ENCODE measurements at regions not wholly inside any gene's neighbourhood (a gene's known extent, or its start where the extent isn't known, plus 50 kb on each side); places are given as distances from the start of the nearest gene placed in this dataset.

DNA sequence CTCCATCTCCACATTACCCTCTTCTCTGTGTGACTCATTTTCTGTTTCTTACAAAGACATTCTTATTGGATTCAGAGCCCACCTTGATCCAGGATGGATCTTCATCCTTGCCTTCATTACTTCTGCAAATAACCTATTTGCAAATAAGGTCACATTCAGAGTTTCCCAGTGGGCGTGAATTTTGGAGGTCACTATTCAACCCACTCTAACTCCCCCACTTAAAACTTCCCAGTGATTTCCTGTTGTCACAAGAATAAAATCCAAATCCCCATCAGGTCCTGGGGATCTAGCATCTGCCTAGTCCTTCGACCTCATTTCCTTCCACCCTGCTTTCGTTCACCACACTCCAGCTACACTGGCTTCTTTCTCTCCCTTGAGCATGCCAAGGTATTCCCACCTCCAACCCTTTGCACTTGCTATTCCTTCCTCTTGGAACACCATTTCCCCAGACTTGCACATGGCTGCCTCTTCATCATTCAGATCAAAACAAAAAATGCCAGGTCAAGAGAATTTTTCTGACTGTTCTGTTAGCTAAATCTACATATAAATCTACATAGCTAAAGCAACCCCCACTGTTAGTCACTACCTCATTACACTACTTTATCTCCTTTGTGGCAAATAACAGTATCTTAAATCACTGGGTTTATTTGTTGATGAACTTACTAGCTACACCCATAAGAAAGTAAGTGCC is 187.2 kb downstream of the TOMM20 start:
- no peaks in the 10 kb centered on the region for H3K36me3 ChIP-seq (ENCODE audit: control insufficient read depth, low read depth, low read length)
- no peak overlapping the region for H3K9ac ChIP-seq (ENCODE audit: low read length)
- no peaks in the 10 kb centered on the region for H3K9me3 ChIP-seq (ENCODE audit: control insufficient read depth, low read depth, low read length)
- H3K27me3 ChIP-seq (ENCODE audit: control insufficient read depth, insufficient read depth, low read length) = no peaks in the 10 kb centered on the region
- H3K27ac ChIP-seq (ENCODE audit: low read length) = no peak overlapping the region
- no peaks in the 10 kb centered on the region for H3K4me1 ChIP-seq (ENCODE audit: control insufficient read depth, low read depth, low read length)
- no peak overlapping the region for H3K4me3 ChIP-seq (ENCODE audit: low read length)

DNA sequence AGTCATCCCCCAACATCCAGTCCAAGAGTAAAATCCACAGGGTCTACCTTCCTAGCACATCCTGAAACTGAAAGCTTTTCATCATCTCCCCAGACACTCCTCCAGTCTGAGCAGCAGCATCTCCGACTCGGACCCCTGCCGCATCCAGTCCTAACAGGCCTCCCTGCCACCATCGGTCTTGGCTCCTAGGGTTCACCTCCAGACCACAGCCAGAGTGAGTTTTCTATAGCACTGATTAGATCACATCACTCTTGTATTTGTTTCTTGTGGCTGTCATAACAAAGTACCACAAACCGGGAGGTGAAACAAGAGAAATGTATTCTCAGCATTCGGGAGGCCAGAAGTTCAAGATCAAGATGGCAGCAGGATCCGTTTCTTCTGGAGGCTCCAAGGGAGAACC is 187.8 kb downstream of the TOMM20 start:
- no peak overlapping the region for H3K9ac ChIP-seq (ENCODE audit: low read length)
- no peak overlapping the region for H3K4me3 ChIP-seq (ENCODE audit: low read length)
- H3K4me1 ChIP-seq (ENCODE audit: control insufficient read depth, low read depth, low read length) = no peaks in the 10 kb centered on the region
- H3K27ac ChIP-seq (ENCODE audit: low read length) = no peak overlapping the region
- H3K9me3 ChIP-seq (ENCODE audit: control insufficient read depth, low read depth, low read length) = no peaks in the 10 kb centered on the region
- H3K27me3 ChIP-seq (ENCODE audit: control insufficient read depth, insufficient read depth, low read length) = no peaks in the 10 kb centered on the region
- no peaks in the 10 kb centered on the region for H3K36me3 ChIP-seq (ENCODE audit: control insufficient read depth, low read depth, low read length)

GRCh38 chr1:234938924-234939323 is 189.7 kb downstream of the TOMM20 start:
- no peak overlapping the region for H3K27ac ChIP-seq (ENCODE audit: low read length)
- no peak overlapping the region for H3K4me3 ChIP-seq (ENCODE audit: low read length)
- no peaks in the 10 kb centered on the region for H3K27me3 ChIP-seq (ENCODE audit: control insufficient read depth, insufficient read depth, low read length)
- H3K36me3 ChIP-seq (ENCODE audit: control insufficient read depth, low read depth, low read length) = no peaks in the 10 kb centered on the region
- no peak overlapping the region for H3K9ac ChIP-seq (ENCODE audit: low read length)
- no peaks in the 10 kb centered on the region for H3K9me3 ChIP-seq (ENCODE audit: control insufficient read depth, low read depth, low read length)
- no peaks in the 10 kb centered on the region for H3K4me1 ChIP-seq (ENCODE audit: control insufficient read depth, low read depth, low read length)

- no peaks in the 10 kb centered on the region for H3K27me3 ChIP-seq (ENCODE audit: control insufficient read depth, insufficient read depth, low read length)
- H3K27ac ChIP-seq (ENCODE audit: low read length) = no peak overlapping the region
- no peaks in the 10 kb centered on the region for H3K4me1 ChIP-seq (ENCODE audit: control insufficient read depth, low read depth, low read length)
- no peak overlapping the region for H3K9ac ChIP-seq (ENCODE audit: low read length)
- H3K9me3 ChIP-seq (ENCODE audit: control insufficient read depth, low read depth, low read length) = no peaks in the 10 kb centered on the region
- no peak overlapping the region for H3K4me3 ChIP-seq (ENCODE audit: low read length)
- H3K36me3 ChIP-seq (ENCODE audit: control insufficient read depth, low read depth, low read length) = no peaks in the 10 kb centered on the region
These were observed 190.5 kb downstream of the TOMM20 start for GRCh38 chr1:234938135-234938534.

GRCh38 chr1:234936612-234937389 is 191.8 kb downstream of the TOMM20 start:
- Histone ChIP-seq H3K4me3 (ENCODE audit: low read length) (no peak overlapping the region), H3K27me3 (ENCODE audit: control insufficient read depth, insufficient read depth, low read length) (no peaks in the 10 kb centered on the region), H3K36me3 (ENCODE audit: control insufficient read depth, low read depth, low read length) (no peaks in the 10 kb centered on the region), H3K9me3 (ENCODE audit: control insufficient read depth, low read depth, low read length) (no peaks in the 10 kb centered on the region), H3K27ac (ENCODE audit: low read length) (no peak overlapping the region), H3K4me1 (ENCODE audit: control insufficient read depth, low read depth, low read length) (no peaks in the 10 kb centered on the region), H3K9ac (ENCODE audit: low read length) (no peak overlapping the region)

GRCh38 chr1:234934611-234935033 is 194.0 kb downstream of the TOMM20 start:
- Histone ChIP-seq H3K36me3 (ENCODE audit: control insufficient read depth, low read depth, low read length) (no peaks in the 10 kb centered on the region), H3K4me1 (ENCODE audit: control insufficient read depth, low read depth, low read length) (no peaks in the 10 kb centered on the region), H3K27ac (ENCODE audit: low read length) (no peak overlapping the region), H3K9me3 (ENCODE audit: control insufficient read depth, low read depth, low read length) (no peaks in the 10 kb centered on the region), H3K4me3 (ENCODE audit: low read length) (no peak overlapping the region), H3K27me3 (ENCODE audit: control insufficient read depth, insufficient read depth, low read length) (no peaks in the 10 kb centered on the region), H3K9ac (ENCODE audit: low read length) (no peak overlapping the region)

DNA sequence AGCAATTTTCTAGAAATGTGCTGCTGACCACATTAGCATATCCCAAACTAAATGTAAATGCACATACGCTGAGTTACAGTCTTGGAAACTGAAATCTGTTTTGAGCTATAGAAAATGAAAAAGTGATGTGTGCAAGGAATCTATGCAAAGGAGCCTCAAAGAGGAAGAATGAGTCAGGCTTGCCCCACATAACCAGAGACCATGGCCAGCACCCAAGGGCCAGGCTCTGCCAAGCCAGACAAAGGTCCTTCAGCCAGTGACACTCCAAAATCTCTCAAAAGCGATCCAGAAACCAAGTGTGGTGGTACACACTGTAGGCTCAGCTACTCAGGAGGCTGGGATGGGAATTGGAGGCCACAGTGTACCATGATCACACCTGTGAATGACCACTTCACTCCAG is 195.2 kb downstream of the TOMM20 start:
- Histone ChIP-seq H3K9me3 (ENCODE audit: control insufficient read depth, low read depth, low read length) (no peaks in the 10 kb centered on the region), H3K27me3 (ENCODE audit: control insufficient read depth, insufficient read depth, low read length) (no peaks in the 10 kb centered on the region), H3K4me3 (ENCODE audit: low read length) (no peak overlapping the region), H3K9ac (ENCODE audit: low read length) (no peak overlapping the region), H3K36me3 (ENCODE audit: control insufficient read depth, low read depth, low read length) (no peaks in the 10 kb centered on the region), H3K27ac (ENCODE audit: low read length) (no peak overlapping the region), H3K4me1 (ENCODE audit: control insufficient read depth, low read depth, low read length) (no peaks in the 10 kb centered on the region)

GRCh38 chr1:234932511-234933430 is 195.9 kb downstream of the TOMM20 start:
- Histone ChIP-seq H3K27me3 (ENCODE audit: control insufficient read depth, insufficient read depth, low read length) (no peaks in the 10 kb centered on the region), H3K4me3 (ENCODE audit: low read length) (no peak overlapping the region), H3K9me3 (ENCODE audit: control insufficient read depth, low read depth, low read length) (no peaks in the 10 kb centered on the region), H3K36me3 (ENCODE audit: control insufficient read depth, low read depth, low read length) (no peaks in the 10 kb centered on the region), H3K27ac (ENCODE audit: low read length) (no peak overlapping the region), H3K9ac (ENCODE audit: low read length) (no peak overlapping the region), H3K4me1 (ENCODE audit: control insufficient read depth, low read depth, low read length) (no peaks in the 10 kb centered on the region)

GRCh38 chr1:234932106-234932505 is 196.5 kb downstream of the TOMM20 start:
- no peaks in the 10 kb centered on the region for H3K9me3 ChIP-seq (ENCODE audit: control insufficient read depth, low read depth, low read length)
- no peaks in the 10 kb centered on the region for H3K4me1 ChIP-seq (ENCODE audit: control insufficient read depth, low read depth, low read length)
- no peak overlapping the region for H3K27ac ChIP-seq (ENCODE audit: low read length)
- H3K27me3 ChIP-seq (ENCODE audit: control insufficient read depth, insufficient read depth, low read length) = no peaks in the 10 kb centered on the region
- no peak overlapping the region for H3K4me3 ChIP-seq (ENCODE audit: low read length)
- no peaks in the 10 kb centered on the region for H3K36me3 ChIP-seq (ENCODE audit: control insufficient read depth, low read depth, low read length)
- no peak overlapping the region for H3K9ac ChIP-seq (ENCODE audit: low read length)

- no peaks in the 10 kb centered on the region for H3K36me3 ChIP-seq (ENCODE audit: control insufficient read depth, low read depth, low read length)
- no peak overlapping the region for H3K4me3 ChIP-seq (ENCODE audit: low read length)
- no peaks in the 10 kb centered on the region for H3K9me3 ChIP-seq (ENCODE audit: control insufficient read depth, low read depth, low read length)
- H3K27ac ChIP-seq (ENCODE audit: low read length) = no peak overlapping the region
- H3K4me1 ChIP-seq (ENCODE audit: control insufficient read depth, low read depth, low read length) = peaks cover 2% of the 10 kb centered on the region
- H3K27me3 ChIP-seq (ENCODE audit: control insufficient read depth, insufficient read depth, low read length) = no peaks in the 10 kb centered on the region
- H3K9ac ChIP-seq (ENCODE audit: low read length) = no peak overlapping the region
These were observed 197.1 kb downstream of the TOMM20 start for GRCh38 chr1:234931404-234931973.

DNA sequence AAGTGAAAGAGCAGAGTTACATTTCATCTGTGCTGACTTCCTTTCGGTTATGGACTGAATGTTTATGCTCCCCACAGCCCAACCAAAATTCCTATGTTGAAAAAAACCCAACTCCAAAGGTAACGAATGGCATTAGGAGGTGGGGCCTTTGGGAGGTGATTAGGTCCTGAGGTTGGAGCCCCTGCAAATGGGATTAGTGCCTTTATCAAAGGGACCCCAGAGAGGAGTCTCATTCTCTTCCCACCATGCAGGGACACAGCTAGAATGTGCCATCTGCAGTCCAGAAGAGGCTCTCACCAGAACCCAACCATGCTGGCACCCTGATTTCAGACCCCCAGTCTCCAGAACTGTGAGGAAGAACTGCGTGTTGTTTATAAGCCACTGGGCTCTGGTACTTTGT is 199.3 kb downstream of the TOMM20 start:
- H3K4me3 ChIP-seq (ENCODE audit: low read length) = no peak overlapping the region
- H3K9me3 ChIP-seq (ENCODE audit: control insufficient read depth, low read depth, low read length) = no peaks in the 10 kb centered on the region
- no peaks in the 10 kb centered on the region for H3K27me3 ChIP-seq (ENCODE audit: control insufficient read depth, insufficient read depth, low read length)
- no peaks in the 10 kb centered on the region for H3K36me3 ChIP-seq (ENCODE audit: control insufficient read depth, low read depth, low read length)
- H3K27ac ChIP-seq (ENCODE audit: low read length) = no peak overlapping the region
- no peak overlapping the region for H3K9ac ChIP-seq (ENCODE audit: low read length)
- peaks cover 10% of the 10 kb centered on the region for H3K4me1 ChIP-seq (ENCODE audit: control insufficient read depth, low read depth, low read length)

Measured in iPS-18a (cell line).